WI38 (cell line): ENCODE measurements at regions not wholly inside any gene's neighbourhood (a gene's known extent, or its start where the extent isn't known, plus 50 kb on each side); places are given as distances from the start of the nearest gene placed in this dataset.

ENCODE experiments used
- H3K4me3 ChIP-seq: 2 replicates; pipeline ENCODE4 v1.5.1; 2011; ENCODE audit warnings: low read depth, mild to moderate bottlenecking, control low read depth, low read length
- TF ChIP-seq, protein P1 (sequence below): IDR thresholded peaks from 2 replicates; pipeline ENCODE4 v1.5.1; 2012; ENCODE audit warnings: low read depth, mild to moderate bottlenecking, control low read depth, low read length

DNA sequence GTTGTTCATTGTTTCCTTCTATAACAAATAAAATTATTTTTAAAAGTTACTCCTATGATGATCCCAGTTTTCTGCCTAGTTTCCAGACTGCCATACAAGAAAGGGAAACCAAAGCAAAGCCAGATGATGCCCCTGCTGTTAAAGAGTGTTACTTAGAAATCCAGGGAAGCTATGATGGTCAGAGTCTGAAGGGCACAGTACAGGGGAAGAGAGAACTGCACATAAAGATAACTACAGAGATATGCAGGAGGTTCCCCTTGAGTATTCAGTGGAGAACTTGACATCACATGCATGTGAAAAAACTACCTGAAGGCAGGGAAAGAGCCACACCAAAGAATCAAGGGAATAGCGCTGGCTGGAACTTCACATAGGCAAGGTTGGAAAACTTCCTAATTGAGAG, 494.2 kb upstream of the FSTL5 start:
- no peak overlapping the region for H3K4me3 ChIP-seq
- TF ChIP-seq, protein P1, sequence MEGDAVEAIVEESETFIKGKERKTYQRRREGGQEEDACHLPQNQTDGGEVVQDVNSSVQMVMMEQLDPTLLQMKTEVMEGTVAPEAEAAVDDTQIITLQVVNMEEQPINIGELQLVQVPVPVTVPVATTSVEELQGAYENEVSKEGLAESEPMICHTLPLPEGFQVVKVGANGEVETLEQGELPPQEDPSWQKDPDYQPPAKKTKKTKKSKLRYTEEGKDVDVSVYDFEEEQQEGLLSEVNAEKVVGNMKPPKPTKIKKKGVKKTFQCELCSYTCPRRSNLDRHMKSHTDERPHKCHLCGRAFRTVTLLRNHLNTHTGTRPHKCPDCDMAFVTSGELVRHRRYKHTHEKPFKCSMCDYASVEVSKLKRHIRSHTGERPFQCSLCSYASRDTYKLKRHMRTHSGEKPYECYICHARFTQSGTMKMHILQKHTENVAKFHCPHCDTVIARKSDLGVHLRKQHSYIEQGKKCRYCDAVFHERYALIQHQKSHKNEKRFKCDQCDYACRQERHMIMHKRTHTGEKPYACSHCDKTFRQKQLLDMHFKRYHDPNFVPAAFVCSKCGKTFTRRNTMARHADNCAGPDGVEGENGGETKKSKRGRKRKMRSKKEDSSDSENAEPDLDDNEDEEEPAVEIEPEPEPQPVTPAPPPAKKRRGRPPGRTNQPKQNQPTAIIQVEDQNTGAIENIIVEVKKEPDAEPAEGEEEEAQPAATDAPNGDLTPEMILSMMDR: no peak

DNA sequence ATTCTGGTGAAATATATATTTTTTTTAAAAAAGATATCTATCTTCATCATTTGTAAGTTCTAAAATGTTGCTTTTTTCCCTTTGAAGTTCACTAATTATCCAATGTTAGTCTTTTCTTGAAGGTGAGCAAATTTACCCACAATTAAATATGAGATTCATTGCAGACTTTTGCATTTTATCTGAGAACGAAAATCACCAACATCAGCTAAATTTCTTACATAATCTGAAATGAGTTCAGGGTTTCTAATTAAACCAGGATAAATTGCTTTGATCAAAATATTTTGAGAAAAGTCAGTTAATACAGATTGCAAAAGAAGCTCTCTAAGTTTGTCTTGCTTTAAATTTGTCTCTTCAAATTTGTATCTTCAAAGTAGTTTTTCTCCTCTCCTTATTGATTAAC, 486.4 kb upstream of the FSTL5 start:
- H3K4me3 ChIP-seq: no peak overlapping the region
- TF ChIP-seq, protein P1: no peak

DNA sequence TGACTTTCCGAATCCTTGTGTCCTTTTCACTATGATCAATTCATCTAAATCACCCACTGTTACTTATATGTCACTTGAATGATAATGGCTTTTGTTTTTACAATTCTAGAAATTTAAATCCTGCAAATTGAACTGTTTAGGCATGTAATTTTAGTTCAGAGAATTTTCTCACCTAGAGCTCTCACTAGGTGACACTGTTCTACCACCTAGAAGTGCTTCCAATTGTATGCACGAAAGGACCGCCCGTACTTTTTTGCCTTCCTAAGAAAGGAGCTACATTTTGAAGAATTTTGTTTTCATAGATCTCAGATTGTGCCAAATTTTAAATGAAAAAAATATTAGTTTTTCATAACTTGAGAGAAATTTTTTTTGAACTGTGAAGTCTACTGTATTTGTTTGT, 481.6 kb upstream of the FSTL5 start:
- TF ChIP-seq, protein P1: no peak
- no peak overlapping the region for H3K4me3 ChIP-seq

DNA sequence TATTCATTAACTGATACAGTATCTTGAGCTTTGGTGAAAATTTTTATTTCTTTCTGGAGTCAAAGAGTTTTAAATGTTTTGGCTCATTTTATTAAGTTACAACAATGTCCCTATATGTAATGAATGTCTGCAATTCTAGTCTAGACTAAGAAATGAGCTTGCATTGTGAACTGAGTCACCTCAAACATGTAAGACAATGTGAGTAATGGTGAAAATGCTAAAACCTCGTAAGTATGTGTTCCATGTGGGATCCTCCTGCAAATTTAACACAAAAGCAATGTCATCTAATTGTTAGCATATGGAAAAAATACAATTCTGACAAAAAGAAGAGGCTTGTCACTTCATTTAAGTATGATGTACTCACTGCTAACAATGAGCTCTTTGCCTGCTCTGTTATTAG, 480.5 kb upstream of the FSTL5 start:
- TF ChIP-seq, protein P1: no peak
- H3K4me3 ChIP-seq: no peak overlapping the region

DNA sequence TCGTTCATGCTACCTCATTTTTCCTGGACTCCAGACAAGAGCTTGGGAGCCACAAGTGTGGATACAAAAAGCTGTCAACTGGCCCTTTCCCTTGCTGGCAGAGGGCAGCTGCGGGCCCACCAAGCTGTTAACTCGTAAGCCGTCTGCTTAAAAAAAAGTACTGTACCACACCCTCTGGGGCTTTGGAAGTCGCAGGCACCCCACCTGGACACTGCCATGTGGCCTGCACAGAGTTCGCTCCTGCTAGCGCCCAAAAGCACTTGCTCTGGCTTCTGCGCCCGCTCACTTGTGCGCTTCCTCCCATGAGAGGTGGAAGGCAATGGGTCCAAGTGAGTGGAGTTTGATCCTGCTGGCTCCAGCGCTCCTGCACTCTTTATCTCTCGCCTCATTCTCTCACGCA, 476.4 kb upstream of the FSTL5 start:
- TF ChIP-seq, protein P1: no peak
- no peak overlapping the region for H3K4me3 ChIP-seq

DNA sequence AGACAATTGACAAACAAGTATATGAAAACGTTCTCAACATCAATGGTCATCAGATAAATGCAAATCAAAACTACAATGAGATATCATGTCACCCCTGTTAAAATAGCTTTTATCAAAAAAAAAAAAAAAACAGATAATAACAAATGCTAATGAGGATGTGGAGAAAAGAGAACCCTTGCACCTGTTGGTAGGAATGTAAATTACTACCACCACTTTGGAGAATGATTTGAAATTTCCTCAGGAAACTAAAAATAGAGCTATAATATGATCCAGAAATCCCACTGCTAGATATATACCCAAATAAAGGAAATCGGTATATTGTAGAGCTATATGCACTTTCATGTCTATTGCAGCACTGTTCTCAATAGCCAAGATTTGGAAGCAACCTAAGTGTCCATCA, 470.6 kb upstream of the FSTL5 start:
- H3K4me3 ChIP-seq: no peak overlapping the region
- TF ChIP-seq, protein P1: no peak

DNA sequence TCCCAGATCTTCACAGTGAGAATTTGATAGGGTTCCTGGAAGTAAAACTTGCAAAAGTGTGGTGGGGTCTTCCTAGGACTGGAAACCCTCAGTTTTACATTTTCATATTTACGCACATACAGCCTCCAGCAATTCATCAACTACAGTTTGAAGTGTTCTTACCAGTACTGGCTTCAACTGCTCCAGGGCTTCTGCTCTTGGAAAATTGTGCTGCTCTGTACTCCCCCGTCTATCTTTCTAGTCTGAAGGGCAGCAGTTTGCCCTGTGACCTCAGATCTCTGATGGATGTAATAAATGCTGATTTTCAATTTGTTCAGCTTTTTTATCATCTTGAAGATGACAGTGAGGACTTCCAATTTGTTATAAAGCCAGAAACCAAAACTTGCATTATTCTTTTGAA, 458.9 kb upstream of the FSTL5 start:
- TF ChIP-seq, protein P1: no peak
- H3K4me3 ChIP-seq: no peak overlapping the region
